Sigmoid colon (tissue), 6 donors: ENCODE measurements at regions not wholly inside any gene's neighbourhood (a gene's known extent, or its start where the extent isn't known, plus 50 kb on each side); places are given as distances from the start of the nearest gene placed in this dataset.

ENCODE experiments used
- DNase-seq: peaks from one replicate; pipeline ENCODE4 v3.0.0-alpha.2; 2019
- H3K27ac ChIP-seq, 4 donors: fragments of 200-600 bp; sonication (generic); one replicate each; pipeline ENCODE4 v1.5.1; 2016 to 2019; ENCODE audit warnings: mild to moderate bottlenecking in 1 of 4
- H3K27me3 ChIP-seq, 3 donors: fragments of 200-600 bp; sonication (generic); one replicate each; pipeline ENCODE4 v1.5.1; 2019; ENCODE audit warnings: mild to moderate bottlenecking in 1 of 3
- H3K36me3 ChIP-seq, 4 donors: fragments of 200-600 bp; sonication (generic); one replicate each; pipeline ENCODE4 v1.5.1; 2016 to 2019
- H3K4me1 ChIP-seq, 4 donors: fragments of 200-600 bp; sonication (generic); one replicate each; pipeline ENCODE4 v1.5.1; 2017 to 2019
- H3K4me3 ChIP-seq, 4 donors: fragments of 200-600 bp; sonication (generic); one replicate each; pipeline ENCODE4 v1.5.1; 2017 to 2019; ENCODE audit warnings: mild to moderate bottlenecking in 2 of 4, moderate library complexity in 1 of 4
- H3K9me3 ChIP-seq, 4 donors: fragments of 200-600 bp in 3 of 4; sonication (generic) in 3 of 4; one replicate each; pipeline versions ENCODE4 v1.5.1 to v1.6.1; 2013 to 2019
- EP300 ChIP-seq, 4 donors: sonication (generic); formaldehyde crosslinking; IDR thresholded peaks; one replicate each; pipeline ENCODE4 v1.6.1; 2017; ENCODE audit warnings: antibody characterized with exemption in 4 of 4
- POLR2A ChIP-seq, 2 donors: fragments of 450-650 bp; IDR thresholded peaks; one replicate each; pipeline ENCODE4 v1.6.1; 2016; ENCODE audit warnings: antibody characterized with exemption in 2 of 2, mild to moderate bottlenecking in 2 of 2, moderate library complexity in 2 of 2
- POLR2AphosphoS5 ChIP-seq, 4 donors: sonication (generic); formaldehyde crosslinking; IDR thresholded peaks; one replicate each; pipeline ENCODE4 v1.6.1; 2017; ENCODE audit warnings: antibody characterized with exemption in 4 of 4
- WGBS, 2 donors: extraction: QIAGEN DNeasy Blood & Tissue Kit; methylation state at CpG; one replicate each; pipeline ENCODE4 v1.1.7; 2013; 5-methylcytosine and 5-hydroxymethylcytosine counted together
- intact Hi-C: fragments of 100-400 bp; cut with DNase I; formaldehyde crosslinking; loops from one replicate; pipeline ENCODE4 v1.15.1; 2023
- TF ChIP-seq, protein P1 (sequence below), 4 experiments: fragments of 450-650 bp in 3 of 4; fragments of 200-600 bp in 1 of 4; IDR thresholded peaks; one replicate each; pipeline ENCODE4 v1.5.1; 2016 to 2019; ENCODE audit warnings: antibody characterized with exemption in 4 of 4, mild to moderate bottlenecking in 3 of 4, moderate library complexity in 2 of 4
- donor health status: healthy with polysubstance abuse.
- donor health status: healthy.

DNA sequence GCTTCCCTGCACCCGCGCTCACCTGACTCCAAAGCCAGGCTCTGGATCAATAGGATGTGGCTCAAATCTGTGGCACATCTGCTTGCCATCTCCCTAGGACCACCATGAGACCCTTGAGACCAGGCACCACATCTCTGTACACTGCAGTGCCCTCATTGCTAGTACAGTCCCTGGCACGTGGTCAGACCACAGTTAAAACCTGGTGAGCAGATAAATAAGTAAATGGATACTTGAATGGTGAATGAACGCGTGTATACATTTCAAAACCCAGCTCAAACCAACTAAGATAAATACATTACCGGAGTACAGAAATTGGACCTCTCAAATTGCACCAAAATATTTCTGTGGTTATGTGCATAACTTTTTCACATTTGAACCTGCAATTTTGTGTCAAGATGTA lies 221.2 kb upstream of the IRX4 start:
- Histone ChIP-seq H3K4me1 (no peaks in the 10 kb centered on the region), H3K9me3 (peaks cover 0 to 3% (median 0%) of the 10 kb centered on the region in 4 donors), H3K27ac (no peak overlapping the region), H3K36me3 (no peaks in the 10 kb centered on the region), H3K27me3 (no peaks in the 10 kb centered on the region), H3K4me3 (no peak overlapping the region)
- DNase-seq, result no peak
- WGBS, 2 donors, result 72 to 83% methylated on average over 6 of the region's 6 CpGs
- intact Hi-C loops, result no loop called here
- no peak for TF ChIP-seq POLR2A (IDR thresholded peaks at IDR 0.05)
- no peak for TF ChIP-seq EP300 (IDR thresholded peaks at IDR 0.05)
- no peak for TF ChIP-seq POLR2AphosphoS5 (IDR thresholded peaks at IDR 0.05)
- TF ChIP-seq, protein P1, sequence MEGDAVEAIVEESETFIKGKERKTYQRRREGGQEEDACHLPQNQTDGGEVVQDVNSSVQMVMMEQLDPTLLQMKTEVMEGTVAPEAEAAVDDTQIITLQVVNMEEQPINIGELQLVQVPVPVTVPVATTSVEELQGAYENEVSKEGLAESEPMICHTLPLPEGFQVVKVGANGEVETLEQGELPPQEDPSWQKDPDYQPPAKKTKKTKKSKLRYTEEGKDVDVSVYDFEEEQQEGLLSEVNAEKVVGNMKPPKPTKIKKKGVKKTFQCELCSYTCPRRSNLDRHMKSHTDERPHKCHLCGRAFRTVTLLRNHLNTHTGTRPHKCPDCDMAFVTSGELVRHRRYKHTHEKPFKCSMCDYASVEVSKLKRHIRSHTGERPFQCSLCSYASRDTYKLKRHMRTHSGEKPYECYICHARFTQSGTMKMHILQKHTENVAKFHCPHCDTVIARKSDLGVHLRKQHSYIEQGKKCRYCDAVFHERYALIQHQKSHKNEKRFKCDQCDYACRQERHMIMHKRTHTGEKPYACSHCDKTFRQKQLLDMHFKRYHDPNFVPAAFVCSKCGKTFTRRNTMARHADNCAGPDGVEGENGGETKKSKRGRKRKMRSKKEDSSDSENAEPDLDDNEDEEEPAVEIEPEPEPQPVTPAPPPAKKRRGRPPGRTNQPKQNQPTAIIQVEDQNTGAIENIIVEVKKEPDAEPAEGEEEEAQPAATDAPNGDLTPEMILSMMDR (IDR thresholded peaks at IDR 0.05), result no peak

DNA sequence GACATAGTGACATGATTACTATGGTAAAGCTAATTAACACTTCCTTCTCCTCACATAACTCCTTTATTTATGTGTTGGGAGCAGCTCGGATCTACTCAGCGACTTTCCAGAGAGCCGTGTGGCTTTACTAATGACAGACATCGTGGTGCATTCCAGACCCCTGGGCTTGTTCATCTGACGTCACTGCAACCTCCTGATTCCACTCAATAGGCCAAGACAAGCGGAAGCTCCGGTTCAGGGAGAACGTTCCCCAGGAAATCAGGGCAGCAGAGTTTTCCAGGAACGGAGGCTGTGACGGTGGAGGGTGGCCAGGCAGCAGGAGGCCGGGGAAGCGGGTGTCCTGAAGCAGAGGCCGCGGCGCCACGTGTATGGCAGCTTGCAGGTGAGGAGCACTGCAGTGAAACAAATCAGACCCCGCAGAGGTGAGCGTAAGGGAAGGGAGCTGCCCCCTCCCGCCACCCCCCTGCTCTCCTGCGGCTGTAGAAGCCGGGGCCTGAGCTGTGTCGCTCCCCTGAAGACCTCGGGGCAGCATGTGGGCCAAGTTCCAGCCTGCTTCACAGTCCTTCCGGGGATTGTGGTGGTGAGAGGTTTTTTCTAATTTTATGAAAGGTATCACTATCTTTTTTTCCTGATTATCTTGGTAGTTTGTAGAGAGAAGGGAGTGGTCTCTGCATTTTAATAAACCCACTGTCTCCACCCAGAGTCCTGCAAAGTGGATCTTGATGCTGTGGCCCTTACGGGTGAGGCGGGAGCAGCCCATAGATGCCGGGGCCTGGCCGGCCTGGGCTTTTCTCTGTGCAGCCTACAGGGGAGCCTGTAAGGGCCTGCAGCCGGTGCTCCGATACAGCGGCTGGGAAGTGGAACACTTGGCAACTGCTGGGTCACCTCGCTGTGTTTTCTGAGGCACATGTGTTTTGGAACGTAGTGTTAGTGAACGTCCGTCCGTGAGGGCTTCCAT lies 220.4 kb upstream of the IRX4 start:
- TF ChIP-seq POLR2A (IDR thresholded peaks at IDR 0.05), result no peak
- TF ChIP-seq POLR2AphosphoS5 (IDR thresholded peaks at IDR 0.05), result no peak
- no peak for TF ChIP-seq EP300 (IDR thresholded peaks at IDR 0.05)
- TF ChIP-seq, protein P1 (IDR thresholded peaks at IDR 0.05), result no peak
- 83 to 86% methylated on average over 36 of the region's 36 CpGs for WGBS, 2 donors
- no peak overlapping the region for H3K4me3 ChIP-seq
- intact Hi-C loops, result no loop called here
- no peaks in the 10 kb centered on the region for H3K27me3 ChIP-seq
- no peaks in the 10 kb centered on the region for H3K36me3 ChIP-seq
- DNase-seq, result no peak
- peaks cover 0 to 3% (median 0%) of the 10 kb centered on the region in 4 donors for H3K9me3 ChIP-seq
- H3K4me1 ChIP-seq, result no peaks in the 10 kb centered on the region
- H3K27ac ChIP-seq, result no peak overlapping the region

DNA sequence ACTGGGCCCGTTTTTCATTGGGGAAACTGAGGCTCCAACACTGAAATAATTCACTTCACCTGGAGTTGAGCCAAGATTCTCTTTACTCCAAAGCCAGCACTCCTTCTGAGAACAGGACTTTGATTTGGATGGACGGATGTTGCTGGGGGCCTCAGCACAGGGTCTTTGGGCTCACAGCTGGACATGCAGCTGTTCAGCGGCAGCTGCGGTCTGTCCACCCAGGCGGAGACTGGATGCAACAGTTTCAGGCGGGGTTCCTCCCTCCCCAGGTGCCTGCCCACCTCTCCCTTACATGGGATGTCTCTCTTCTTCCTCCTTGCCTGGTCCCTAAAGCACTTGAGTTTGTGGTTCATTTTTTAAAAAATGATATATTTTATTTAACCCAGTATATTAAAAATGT lies 219.0 kb upstream of the IRX4 start:
- no peaks in the 10 kb centered on the region for H3K36me3 ChIP-seq
- TF ChIP-seq POLR2AphosphoS5 (IDR thresholded peaks at IDR 0.05) (no peak), EP300 (IDR thresholded peaks at IDR 0.05) (no peak), POLR2A (IDR thresholded peaks at IDR 0.05) (no peak)
- TF ChIP-seq, protein P1 (IDR thresholded peaks at IDR 0.05), result no peak
- no peak overlapping the region for H3K27ac ChIP-seq
- no peaks in the 10 kb centered on the region for H3K4me1 ChIP-seq
- H3K4me3 ChIP-seq, result no peak overlapping the region
- H3K9me3 ChIP-seq, result peaks cover 0 to 3% (median 0%) of the 10 kb centered on the region in 4 donors
- intact Hi-C loops, result no loop called here
- H3K27me3 ChIP-seq, result no peaks in the 10 kb centered on the region
- DNase-seq, result no peak
- 76 to 77% methylated on average over 6 of the region's 6 CpGs for WGBS, 2 donors

DNA sequence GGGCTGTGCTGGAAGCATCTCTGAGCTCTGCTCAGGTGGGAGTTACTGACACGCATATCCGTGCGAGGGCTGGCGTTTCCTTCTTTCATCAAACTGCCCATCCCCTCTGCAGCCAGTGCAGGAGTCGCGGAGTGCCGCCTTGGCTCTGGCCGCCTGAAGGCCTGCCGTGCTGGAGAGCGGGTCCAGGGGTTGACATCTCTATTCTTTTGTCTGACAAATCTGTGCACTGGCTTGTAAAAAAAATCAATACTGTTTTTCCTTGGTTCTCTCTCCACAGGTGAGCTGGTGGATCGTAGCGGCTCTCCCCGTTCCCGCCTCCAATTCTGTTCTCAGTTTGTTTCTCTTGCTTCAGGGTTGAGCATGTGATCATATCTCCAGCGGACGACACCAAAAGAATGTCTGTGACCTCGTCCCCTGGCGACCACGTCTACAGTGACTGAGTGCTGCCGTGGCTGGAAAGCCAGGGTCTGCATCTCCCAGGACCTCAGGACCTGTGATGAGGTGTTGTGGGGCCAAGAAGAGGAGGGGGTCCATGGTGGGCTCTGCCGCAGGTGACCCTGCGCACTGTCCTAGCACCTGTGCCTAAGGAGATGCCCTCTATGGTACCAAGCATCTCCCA lies 214.3 kb upstream of the IRX4 start:
- intact Hi-C loops, result no loop called here
- H3K4me1 ChIP-seq, result no peaks in the 10 kb centered on the region
- 77 to 79% methylated on average over 22 of the region's 22 CpGs for WGBS, 2 donors

More for the DNA sequence above, 214.3 kb upstream of the IRX4 start:
- Histone ChIP-seq H3K9me3 (no peaks in the 10 kb centered on the region), H3K4me3 (no peak overlapping the region), H3K27ac (no peak overlapping the region), H3K27me3 (no peaks in the 10 kb centered on the region), H3K36me3 (no peaks in the 10 kb centered on the region)
- TF ChIP-seq, protein P1 (IDR thresholded peaks at IDR 0.05), result no peak
- no peak for TF ChIP-seq EP300 (IDR thresholded peaks at IDR 0.05)
- DNase-seq, result no peak
